NCI-H2196 treated with DMSO at 0.1 percent for 48 hours (cell line): ENCODE measurements at regions not wholly inside any gene's neighbourhood (a gene's known extent, or its start where the extent isn't known, plus 50 kb on each side); places are given as distances from the start of the nearest gene placed in this dataset.
"Not testable (repeated sequence)": the region's sequence is repeated elsewhere in the genome, so short reads cannot be mapped to it uniquely, and the experiment has no call there.

Experiments used
- DNase-seq: peaks from one replicate; lab custom pipeline; 2025; ENCODE audit not compliant: unreplicated experiment; lab: John Stamatoyannopoulos, UW

DNA sequence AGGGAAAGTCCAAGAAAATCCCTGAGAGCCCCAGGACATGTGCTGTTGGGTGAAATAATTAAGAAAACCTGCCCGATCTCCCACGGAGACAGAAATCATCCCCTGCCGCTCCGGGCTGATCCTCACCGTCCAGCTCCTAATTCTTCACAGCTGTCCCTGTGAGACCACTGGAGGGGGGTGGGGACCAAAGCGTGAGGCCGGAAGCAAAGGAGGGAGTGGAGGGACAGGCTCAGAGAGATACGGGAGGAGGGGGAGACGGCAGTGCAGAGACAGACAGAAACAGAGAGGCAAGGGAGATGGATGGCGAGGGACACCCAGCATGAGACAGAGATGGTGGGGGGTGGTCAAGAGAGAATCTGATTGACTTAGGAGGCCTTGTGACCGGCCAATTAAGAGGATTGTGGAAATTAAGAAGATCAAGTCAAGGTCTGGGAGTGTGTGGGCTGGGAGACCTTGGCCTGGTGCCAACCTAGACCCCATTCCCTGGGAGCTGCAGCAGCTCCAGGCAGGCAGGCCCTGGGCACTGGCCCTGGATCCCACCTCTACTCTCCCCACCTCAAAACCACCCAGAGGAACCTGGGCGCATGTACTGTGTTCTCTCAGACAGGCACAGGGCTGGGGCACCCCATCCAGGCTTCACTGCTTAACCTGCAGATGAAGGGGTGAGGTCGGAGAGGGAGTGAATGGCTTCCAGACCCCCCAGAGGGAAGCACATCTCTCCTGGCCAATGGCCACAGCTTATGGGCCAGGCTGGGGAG is 113.2 kb upstream of the ALDH1A3 start:
- no peak for DNase-seq

DNA sequence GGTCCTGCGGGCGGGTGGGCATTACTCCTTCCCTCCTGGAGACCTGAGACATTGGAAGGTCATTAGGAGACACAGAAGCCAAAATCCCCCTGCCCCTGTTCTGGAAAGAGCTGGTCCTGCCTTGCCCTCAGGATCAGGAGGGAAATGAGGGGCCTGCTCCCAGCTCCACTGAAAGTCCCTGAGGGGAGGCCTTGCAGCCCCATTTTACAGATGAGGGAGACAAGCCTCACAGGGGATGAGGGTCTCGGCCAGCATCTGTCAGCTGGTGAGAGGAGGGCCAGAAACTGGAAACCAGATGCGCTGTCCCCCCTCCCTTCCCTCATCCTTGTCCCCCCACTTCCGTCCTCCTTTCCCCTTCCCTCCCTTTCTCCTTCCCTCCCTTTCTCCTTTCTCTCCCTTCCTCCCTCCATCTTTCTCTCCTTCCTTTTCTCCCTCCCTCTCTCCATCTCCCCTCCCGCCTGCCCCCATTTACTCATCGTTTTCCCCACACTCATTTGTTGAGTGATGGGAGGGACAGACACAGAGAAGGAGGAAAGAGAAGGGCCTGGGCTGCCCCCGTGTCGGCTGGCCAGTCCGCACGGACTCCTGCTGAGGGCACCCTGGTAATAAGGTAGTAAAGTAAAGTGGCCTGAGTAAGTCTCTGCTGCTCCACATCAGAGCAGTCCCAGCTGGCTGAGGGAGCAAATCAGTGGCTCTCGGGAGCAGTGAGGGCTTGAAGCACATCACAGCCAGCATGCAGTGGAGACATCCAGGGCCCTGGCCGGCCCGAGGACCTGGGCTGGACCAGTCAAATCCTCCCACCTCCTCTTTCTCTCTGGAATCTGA is 112.4 kb upstream of the ALDH1A3 start:
- DNase-seq, result no peak

DNA sequence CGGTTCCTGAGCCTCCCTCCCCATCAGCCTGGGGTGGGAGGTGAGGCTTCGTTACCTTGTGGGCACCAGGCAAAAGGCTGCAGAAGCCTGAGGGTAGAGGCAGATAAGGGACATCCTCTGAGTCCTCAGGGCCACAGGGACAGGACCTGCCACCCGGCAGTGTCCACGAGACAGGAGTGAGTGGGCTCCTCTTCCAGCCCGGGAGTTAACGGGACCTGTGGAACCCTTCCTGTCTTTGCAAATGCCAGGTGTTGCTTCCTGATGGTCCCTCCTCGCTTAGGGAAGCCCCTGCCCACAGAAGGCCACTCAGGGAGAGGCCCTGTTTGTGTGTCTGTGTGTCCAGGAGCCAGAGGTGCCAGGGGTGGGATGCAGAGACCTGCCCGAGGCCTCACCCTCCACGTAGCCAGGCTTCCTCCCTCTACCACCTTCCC is 111.1 kb upstream of the ALDH1A3 start:
- DNase-seq, result no peak

DNA sequence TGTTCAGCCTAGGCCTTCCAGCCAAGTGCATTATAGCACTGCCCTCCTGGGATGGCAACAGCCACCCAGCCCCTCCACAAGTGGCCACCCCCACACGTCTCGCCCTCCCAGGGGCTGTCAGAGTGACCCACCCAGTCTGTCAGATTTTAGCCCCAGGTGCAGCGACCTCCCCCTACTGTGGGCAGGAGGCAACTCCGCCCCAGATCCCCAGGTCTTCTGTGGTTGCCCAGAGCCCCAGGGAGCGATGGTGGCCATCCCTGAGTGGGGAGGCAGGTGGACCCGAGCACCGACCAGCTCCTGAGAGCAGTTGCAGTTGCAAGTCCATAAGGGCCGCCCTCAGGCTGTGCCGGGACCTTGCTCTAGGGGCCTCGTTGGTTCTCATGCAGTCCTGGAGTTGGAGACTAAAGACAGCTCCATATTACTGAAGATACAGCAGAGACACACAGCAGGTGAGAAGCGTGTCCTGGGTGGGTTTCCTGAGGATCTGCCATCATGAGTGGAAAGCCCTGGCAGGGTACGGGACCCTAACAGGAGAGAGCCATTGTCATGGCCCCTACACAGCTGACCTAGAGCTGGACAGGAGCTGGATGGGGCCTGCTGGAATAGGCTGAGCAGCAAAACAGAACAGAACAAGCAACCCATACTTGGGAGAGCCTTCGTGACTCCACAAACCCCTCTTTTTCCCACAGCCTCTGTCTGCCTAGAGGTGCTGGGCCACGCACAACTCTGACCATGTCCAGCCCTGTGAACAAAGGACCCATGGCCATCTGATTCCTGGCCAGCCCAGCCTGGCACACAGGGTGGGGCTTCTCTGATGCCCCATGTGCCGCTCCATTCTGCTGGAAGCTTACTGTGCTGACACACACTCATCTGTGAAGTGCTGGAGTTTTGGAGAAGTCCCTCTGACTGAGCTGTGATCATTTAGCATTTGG is 110.3 kb upstream of the ALDH1A3 start:
- no peak for DNase-seq

DNA sequence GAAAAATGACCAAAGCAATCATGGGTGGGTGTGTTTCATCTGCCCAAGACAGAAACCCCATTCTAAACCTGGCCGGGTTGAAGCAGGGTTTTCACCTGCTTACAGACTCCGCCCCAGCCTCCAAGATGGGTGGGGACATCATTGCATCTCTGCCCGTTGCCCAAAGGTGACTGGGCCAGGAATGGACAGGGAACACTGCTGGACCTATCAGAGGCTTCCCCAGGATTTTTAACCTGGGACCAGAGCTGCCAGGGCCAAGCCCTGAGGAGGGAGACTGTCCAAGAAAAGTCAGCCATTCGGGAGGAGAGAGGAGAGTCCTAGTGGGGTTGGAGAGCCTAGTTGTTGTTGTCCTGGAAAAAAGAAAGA is 109.7 kb upstream of the ALDH1A3 start:
- no peak for DNase-seq

DNA sequence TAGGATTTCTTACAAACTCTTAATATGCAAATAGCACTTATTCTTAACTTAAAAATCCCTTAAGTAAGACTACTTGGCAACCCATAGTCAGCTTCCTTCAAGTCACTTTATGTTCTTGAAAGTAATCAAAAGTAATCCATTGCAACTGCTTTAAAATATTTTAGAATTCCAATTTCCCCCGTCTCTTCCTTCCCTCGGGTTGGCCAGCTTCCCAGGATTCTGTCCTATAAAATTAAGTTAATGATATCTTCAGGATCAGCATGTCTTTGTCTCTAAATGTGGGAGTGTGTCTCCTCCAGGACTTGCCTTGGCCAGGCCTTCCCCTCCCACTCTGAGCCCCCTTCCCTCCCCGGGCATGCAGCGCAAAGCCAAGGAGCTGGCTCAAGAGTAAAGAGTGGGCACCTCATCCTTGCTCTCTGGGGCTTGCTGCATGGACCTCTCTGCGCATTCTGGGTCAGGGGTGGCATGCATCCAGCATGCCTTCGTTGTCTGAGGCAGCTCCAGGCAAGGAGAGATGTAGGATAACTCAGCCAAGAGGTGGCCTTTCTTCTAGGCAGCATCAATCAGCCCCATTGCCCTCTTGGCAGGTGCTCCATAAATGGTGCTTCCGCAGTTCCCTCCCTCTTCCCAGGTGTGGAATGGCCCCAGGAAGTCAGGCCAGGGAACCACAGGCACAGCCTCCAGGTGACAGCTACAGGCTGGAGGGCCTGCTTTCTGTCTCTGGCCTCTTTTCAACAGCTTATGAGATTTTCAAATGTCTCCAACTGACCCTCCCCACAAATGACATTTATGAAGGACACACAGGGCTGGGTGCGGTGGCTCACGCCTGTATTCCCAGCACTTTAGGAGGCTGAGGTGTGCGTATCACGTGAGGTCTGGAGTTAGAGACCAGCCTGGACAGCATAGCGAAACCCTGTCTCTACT is 108.7 kb upstream of the ALDH1A3 start:
- DNase-seq, result no peak

DNA sequence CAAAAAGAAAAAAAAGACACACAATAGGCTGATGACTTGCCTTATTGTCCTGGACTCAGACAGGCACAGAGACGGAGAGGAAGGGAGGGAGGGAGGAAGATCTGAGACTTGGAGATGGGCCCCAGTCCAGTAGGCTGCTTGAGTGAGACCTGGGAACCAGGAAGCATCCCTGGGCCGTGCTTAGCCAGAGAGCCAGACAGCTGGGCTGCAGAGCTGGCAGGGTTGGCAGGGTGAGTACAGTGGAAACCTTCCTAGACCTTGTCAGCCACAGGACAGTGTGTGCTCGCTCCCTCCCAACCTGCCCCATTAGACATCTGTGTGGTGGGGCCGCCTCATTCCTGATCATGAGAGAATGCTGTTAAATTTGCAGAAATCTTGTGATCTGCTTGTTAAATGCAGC is 107.9 kb upstream of the ALDH1A3 start:
- DNase-seq, result no peak

DNA sequence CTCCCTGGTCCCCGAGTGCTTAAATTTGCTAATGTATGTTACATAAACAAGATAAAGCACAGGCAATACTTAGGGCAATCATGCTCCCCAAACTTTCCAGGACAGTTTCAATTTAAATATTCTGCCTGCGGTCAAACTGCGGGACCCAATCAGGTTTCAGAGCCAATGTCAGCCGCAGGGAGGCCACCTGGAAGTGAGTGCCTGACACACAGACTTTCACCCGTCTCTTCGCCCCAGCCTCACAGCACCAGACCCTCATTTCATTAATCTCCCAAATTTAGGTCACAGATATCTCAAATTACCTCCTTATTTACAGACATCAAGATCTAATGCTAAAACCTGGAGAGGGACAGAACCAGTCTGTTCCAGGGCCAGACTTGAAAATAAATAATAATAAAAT is 107.2 kb upstream of the ALDH1A3 start:
- no peak for DNase-seq

DNA sequence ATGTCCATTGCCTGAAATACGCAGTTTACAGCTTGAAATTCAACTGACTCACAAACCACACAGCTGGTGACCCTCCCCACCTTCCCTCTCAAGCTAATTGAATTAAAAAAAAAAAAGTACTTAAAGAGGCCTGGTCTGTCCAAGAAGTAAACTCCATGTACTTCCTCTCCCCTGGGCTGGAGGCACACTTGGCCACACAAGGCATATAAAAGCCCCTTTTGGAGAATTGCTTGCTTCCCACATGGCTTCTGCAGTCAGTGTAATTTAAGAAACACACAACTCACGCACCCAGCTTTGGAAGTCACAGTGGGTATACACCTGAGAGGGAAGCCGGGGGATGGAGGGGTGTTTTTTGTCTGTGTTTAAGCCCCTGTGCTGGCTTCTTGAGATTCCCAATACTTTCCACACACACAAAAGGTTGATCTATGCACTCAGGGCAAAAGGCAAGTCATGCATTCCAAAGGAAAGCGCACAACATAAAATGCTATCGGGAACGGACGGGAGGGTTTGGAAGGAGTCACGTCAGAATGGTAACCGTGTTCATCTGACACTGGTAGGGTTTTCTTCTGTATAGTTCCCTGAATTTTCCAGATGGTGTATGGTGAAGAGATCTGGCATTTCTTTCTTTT is 106.6 kb upstream of the ALDH1A3 start:
- no peak for DNase-seq

DNA sequence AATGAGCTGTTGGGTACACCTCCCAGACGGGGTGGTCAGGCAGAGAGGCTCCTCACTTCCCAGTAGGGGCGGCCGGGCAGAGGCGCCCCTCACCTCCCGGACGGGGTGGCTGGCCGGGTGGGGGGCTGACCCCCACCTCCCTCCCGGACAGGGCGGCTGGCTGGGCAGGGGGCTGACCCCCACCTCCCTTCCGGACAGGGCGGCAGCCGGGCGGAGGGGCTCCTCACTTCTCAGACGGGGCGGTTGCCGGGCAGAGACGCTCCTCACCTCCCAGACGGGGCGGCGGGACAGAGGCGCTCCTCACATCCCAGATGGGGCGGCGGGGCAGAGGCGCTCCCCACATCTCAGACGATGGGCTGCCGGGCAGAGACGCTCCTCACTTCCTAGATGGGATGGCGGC is 105.6 kb upstream of the ALDH1A3 start:
- not testable (repeated sequence) for DNase-seq

DNA sequence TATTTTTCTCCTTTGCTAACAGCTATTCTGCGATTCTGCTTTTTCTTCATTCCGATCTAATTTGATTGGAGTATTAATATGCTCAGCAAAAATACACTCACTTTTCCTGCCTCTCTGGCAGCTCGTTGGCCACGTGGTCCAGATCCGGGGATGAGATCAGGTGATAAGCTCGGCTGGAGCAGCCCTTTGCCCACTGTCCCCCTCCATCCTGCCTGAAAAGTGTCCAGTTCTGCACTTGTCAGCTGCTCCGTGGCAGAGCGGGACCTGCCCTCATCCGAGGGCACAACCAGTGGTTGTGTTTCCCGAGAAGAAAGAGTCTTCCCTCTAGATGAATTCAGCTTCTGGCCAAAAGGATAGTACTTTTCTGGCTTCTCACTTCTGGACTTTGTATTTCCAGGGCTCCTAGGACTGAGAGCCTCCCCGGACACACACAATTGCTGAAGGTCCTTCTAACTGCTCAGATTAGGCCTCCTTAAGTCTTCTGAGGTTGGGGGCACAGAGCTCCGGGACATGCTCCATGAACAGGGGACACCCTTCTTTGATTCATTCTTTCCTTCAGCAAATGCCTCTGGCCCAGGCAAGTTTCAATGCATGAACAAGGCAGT is 103.9 kb upstream of the ALDH1A3 start:
- no peak for DNase-seq

DNA sequence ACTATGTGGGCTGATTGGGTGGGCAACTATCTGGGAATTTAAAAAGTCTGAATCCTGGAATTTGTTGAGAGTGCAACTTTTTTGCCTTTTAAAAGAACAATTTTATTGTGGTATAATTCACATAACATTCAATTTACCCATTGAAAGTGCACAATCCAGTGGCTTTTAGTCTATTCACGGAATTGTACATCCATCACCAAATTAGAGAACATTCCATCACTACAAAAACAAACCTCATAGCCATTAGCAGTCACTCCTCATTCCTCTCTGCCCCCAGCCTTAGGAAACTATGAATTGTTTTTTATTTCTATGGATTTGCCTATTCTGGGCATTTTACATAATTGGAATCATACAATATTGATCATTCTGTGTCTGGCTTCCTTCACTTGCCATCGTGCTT is 101.8 kb upstream of the ALDH1A3 start:
- no peak for DNase-seq

DNA sequence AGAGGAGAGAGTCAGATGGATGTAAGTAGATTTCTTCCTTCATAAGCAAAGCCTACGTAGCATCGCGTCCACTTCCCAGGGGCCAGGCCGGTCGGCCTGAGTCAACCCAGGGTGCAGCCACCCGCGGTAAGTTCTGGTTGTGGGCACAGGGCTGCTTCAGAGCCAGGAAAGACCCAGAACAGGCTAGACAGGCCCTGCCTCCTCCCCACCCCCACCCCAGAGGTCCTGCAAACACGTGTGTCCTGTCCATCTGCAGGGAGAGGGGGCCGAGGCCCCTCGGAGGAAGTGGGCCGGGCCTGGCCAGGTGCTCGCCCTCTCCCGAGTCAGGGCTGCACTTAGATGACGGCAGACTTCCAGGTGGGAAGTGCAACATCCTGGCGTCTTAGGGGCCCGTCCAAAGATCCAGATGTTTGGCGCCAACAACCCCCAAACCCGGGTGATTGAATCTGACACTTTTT is 100.8 kb upstream of the ALDH1A3 start:
- no peak for DNase-seq

DNA sequence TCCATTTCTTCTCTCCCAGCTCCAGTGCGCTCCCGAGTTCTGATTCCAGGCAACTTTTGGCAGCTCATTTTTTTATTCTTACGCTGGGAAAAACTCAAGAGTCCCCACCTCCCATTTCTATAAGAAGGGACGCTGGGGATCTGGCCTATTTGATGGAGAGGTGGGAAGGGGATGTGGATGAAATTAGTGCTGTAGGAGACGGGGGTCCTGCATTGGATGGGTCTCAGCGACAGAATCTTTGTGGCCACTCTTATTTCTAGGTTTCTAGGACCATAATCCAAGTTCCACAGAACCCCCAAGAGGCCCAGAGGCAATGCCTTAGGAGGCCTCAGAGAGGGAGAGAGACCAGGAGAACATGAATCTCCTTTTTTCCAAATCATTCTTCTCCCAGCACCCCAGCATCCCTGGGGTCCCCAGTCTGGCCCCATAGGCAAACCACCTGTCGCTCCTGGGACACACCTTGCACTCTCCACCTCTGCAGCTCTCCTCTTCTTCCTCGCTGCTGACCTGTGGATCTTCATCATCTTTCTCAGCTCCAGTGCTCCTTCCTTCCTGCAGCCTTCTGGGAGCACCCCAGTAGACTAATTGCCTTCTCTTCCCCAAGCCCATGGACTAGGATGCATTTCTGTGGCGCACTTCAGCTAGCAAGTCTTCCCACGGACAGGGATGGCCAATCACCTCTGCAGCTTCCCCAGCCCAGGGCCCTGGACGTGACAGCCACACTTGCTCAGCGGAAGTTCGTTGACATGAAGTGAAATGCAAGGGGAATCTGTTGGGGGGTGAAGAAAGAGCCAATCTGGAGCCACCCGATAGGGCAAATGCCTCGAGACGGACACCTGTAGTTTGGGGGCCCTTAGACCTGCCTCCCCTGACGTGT is 100.1 kb upstream of the ALDH1A3 start:
- DNase-seq, result no peak

DNA sequence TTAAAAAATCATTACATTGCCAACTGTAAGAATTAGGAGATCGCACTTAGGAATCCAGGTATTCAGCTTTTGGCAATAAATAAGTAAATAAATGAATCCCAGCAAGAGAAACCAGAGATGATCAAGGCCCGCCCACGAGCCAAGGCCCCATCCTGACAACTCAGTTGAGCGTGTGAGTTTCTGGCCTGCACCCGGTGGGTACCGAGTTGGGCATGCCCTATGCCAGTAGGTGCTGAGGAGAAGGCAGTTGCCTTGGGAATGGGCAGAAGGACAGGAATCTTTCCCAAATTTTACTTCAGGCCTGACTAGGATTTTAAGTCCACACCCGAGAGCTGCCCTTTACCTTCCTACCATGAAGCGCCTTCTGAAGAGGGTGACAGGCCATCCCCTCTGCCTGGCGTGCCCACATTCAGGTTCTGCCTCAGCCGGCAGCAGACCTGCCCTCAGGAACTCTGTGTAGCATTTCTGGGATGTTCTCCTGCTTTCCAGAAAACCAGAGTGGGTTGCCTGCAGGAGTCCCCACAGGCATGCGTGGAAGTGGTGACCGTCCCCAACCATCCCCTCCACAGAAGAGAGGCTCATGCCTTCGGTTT is 99.3 kb upstream of the ALDH1A3 start:
- no peak for DNase-seq

DNA sequence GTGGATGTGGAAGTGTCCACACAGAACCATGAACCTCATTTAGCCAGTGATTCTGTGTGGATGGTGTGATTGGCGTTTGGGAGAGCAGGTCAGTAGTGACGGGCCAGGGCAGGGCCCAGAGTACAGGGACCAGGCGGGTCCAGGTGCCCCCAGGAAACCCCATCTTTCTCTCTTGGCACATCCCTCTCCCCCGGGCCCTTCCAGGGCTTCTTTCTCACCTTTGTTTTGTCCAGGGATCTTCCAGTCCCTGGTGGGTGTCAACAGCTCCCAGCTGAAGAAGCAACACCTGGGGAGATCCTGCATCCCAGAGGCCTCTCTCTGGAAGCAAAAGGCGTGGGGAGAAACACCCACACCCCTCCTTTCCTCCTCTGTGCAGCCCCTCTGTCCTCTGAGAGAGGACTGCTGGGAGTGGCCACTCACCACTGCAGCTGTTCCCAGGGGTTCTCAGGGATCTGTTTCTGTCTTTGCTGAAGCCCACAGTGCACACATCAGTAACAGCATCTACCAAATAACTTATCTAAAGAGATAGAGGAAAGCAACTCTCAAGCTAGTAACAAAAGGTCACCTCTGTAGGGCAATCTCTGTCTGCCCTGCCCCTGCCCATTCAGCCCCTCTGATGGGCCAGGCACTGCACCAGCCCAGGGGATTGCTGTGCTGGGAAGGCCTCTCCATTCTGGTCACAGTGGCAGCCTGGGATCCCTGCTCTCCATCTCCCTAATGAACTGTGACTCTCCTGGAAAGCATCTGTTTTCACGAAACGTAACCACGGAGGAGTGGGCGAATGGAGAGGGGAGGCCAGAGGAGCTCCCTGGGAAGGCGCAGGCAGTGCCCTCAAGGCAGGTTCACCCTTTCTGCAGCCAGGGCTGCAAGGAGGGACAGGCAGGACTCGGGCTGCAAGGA is 98.3 kb upstream of the ALDH1A3 start:
- DNase-seq, result no peak

DNA sequence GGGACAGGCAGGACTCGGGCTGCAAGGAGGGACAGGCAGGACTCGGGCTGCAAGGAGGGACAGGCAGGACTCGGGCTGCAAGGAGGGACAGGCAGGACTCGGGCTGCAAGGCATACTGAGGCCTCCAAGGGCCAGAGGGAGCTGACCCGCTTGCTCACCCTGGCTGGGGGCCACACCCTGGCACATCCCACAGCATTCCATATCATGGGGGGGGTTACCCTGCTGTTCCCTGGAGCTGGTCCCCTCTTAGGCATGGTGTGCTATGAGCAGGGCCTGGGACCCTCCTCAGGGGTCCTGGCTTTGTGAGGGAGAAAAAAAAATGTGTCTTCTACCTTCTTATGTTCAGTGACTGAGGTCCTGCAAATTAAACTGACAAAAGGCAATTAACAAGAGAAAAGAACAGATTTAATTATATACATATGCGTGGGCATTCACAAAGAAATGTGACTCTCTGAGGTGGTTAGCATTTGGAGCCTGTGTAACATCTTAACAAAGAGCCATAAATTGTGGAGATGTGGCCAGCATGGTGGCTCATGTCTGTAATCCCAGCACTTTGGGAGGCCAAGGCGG is 97.6 kb upstream of the ALDH1A3 start:
- DNase-seq, result no peak
